NT2/D1 (cell line): ENCODE measurements at regions not wholly inside any gene's neighbourhood (a gene's known extent, or its start where the extent isn't known, plus 50 kb on each side); places are given as distances from the start of the nearest gene placed in this dataset.
"Not testable (repeated sequence)": the region's sequence is repeated elsewhere in the genome, so short reads cannot be mapped to it uniquely, and the experiment has no call there.

ENCODE experiments used
- DNase-seq: peaks from one replicate; pipeline ENCODE4 v3.0.0-alpha.2; 2011; ENCODE audit warnings: low read depth, low spot score
- H3K27me3 ChIP-seq: 2 replicates; pipeline ENCODE4 v1.6.0; 2011; ENCODE audit warnings: mild to moderate bottlenecking; ENCODE audit not compliant: insufficient read length, insufficient read depth
- H3K36me3 ChIP-seq: 2 replicates; pipeline ENCODE4 v1.6.1; 2011; ENCODE audit warnings: mild to moderate bottlenecking, low read length, mixed read lengths; ENCODE audit not compliant: insufficient read depth, insufficient read length
- H3K4me1 ChIP-seq: 2 replicates; pipeline ENCODE4 v1.5.1; 2011; ENCODE audit not compliant: insufficient read depth, insufficient read length
- H3K4me3 ChIP-seq: 2 replicates; pipeline ENCODE4 v1.5.1; 2011; ENCODE audit warnings: low read depth; ENCODE audit not compliant: insufficient read length
- H3K9ac ChIP-seq: 2 replicates; pipeline ENCODE4 v1.6.0; 2011; ENCODE audit warnings: low read depth; ENCODE audit not compliant: insufficient read length
- H3K9me3 ChIP-seq: 2 replicates; pipeline ENCODE4 v1.5.1; 2011; ENCODE audit warnings: mild to moderate bottlenecking, low read length; ENCODE audit not compliant: insufficient read depth
- SUZ12 ChIP-seq: IDR thresholded peaks from 2 replicates; pipeline ENCODE4 v1.6.1; 2011; ENCODE audit not compliant: insufficient read length, insufficient read depth; ENCODE audit errors: extremely low read depth
- YY1 ChIP-seq: IDR thresholded peaks from 2 replicates; pipeline ENCODE4 v1.6.1; 2011; ENCODE audit not compliant: insufficient read length, insufficient read depth
- ZNF274 ChIP-seq: IDR thresholded peaks from 2 replicates; pipeline ENCODE4 v1.6.1; 2011; ENCODE audit warnings: mild to moderate bottlenecking, low read depth, low read length

GRCh38 chr12:72214163-72214562 lies 58.0 kb upstream of the TRHDE start:
- H3K27me3 ChIP-seq = no peaks in the 10 kb centered on the region
- H3K9ac ChIP-seq = no peak overlapping the region
- H3K4me1 ChIP-seq = no peaks in the 10 kb centered on the region
- no peak for DNase-seq
- H3K4me3 ChIP-seq = no peak overlapping the region
- H3K36me3 ChIP-seq = no peaks in the 10 kb centered on the region
- H3K9me3 ChIP-seq = no peaks in the 10 kb centered on the region
- TF ChIP-seq ZNF274 = no peak
- no peak for TF ChIP-seq SUZ12

GRCh38 chr12:72215287-72215686 lies 56.9 kb upstream of the TRHDE start:
- not testable (repeated sequence) for H3K27me3 ChIP-seq, H3K36me3 ChIP-seq, H3K4me1 ChIP-seq, DNase-seq, H3K4me3 ChIP-seq, H3K9me3 ChIP-seq, H3K9ac ChIP-seq

GRCh38 chr12:72219937-72220336 lies 52.2 kb upstream of the TRHDE start:
- H3K36me3 ChIP-seq = no peaks in the 10 kb centered on the region
- TF ChIP-seq ZNF274 (no peak), SUZ12 (no peak), YY1 (no peak)
- H3K9me3 ChIP-seq = no peaks in the 10 kb centered on the region
- no peaks in the 10 kb centered on the region for H3K4me1 ChIP-seq
- no peak overlapping the region for H3K9ac ChIP-seq
- no peak for DNase-seq
- H3K27me3 ChIP-seq = no peaks in the 10 kb centered on the region
- no peak overlapping the region for H3K4me3 ChIP-seq
